AG09319 (cell line): ENCODE measurements at regions not wholly inside any gene's neighbourhood (a gene's known extent, or its start where the extent isn't known, plus 50 kb on each side); places are given as distances from the start of the nearest gene placed in this dataset.

ENCODE experiments used
- DNase-seq: peaks from one replicate; pipeline ENCODE4 v3.0.0-alpha.2; 2010; ENCODE audit warnings: low read depth; ENCODE audit errors: extremely low read depth
- TF ChIP-seq, protein P1 (sequence below): IDR thresholded peaks from 2 replicates; pipeline ENCODE4 v1.5.1; 2011; ENCODE audit warnings: low read depth, mild to moderate bottlenecking, inconsistent platforms, low read length, moderate library complexity

DNA sequence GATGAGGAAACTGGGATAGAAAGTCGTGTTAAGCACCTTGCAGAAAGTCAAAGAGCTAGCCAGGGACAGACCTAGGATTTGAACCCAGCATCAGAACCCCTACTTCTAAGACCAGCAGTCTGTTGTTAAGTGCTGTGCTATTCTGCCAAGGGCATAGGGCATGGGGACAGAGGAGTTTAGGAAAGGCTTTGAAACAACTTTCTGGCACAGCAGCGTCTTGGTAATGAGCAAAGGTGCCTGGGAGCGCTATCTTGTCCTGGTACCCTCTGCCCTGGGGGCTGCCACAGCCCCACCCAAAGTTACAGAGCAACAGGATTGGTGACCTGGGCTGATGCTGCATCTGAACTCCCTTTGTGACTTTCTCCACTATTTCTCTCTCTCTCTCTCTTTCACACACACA is 1108.1 kb downstream of the BCL11B start:
- TF ChIP-seq, protein P1, sequence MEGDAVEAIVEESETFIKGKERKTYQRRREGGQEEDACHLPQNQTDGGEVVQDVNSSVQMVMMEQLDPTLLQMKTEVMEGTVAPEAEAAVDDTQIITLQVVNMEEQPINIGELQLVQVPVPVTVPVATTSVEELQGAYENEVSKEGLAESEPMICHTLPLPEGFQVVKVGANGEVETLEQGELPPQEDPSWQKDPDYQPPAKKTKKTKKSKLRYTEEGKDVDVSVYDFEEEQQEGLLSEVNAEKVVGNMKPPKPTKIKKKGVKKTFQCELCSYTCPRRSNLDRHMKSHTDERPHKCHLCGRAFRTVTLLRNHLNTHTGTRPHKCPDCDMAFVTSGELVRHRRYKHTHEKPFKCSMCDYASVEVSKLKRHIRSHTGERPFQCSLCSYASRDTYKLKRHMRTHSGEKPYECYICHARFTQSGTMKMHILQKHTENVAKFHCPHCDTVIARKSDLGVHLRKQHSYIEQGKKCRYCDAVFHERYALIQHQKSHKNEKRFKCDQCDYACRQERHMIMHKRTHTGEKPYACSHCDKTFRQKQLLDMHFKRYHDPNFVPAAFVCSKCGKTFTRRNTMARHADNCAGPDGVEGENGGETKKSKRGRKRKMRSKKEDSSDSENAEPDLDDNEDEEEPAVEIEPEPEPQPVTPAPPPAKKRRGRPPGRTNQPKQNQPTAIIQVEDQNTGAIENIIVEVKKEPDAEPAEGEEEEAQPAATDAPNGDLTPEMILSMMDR = no peak
- DNase-seq = no peak

GRCh38 chr14:98165976-98166375 is 1106.0 kb downstream of the BCL11B start:
- TF ChIP-seq, protein P1 = no peak
- no peak for DNase-seq

GRCh38 chr14:98167275-98167674 is 1104.7 kb downstream of the BCL11B start:
- DNase-seq = no peak
- TF ChIP-seq, protein P1 = no peak

DNA sequence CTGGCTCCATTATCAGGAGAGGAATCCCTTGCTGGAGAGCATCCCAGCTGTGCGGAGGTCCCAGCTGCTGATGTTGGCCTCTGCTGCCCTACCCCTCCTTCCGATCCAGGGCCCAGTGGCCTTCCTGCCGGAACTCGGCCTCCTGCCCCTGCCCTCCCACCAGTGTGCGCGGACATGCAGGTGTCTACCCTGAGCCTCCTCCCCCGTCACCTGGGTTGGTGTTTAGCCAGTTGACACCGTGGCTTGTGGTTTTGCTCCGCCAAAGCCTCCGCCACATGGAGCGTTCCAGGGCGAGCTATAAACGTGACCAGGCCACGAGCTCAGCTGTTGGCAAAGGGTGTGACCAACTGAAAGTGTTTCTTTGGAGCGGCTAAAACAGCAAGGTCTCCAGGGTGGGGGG is 1104.3 kb downstream of the BCL11B start:
- TF ChIP-seq, protein P1 = no peak
- DNase-seq = no peak

DNA sequence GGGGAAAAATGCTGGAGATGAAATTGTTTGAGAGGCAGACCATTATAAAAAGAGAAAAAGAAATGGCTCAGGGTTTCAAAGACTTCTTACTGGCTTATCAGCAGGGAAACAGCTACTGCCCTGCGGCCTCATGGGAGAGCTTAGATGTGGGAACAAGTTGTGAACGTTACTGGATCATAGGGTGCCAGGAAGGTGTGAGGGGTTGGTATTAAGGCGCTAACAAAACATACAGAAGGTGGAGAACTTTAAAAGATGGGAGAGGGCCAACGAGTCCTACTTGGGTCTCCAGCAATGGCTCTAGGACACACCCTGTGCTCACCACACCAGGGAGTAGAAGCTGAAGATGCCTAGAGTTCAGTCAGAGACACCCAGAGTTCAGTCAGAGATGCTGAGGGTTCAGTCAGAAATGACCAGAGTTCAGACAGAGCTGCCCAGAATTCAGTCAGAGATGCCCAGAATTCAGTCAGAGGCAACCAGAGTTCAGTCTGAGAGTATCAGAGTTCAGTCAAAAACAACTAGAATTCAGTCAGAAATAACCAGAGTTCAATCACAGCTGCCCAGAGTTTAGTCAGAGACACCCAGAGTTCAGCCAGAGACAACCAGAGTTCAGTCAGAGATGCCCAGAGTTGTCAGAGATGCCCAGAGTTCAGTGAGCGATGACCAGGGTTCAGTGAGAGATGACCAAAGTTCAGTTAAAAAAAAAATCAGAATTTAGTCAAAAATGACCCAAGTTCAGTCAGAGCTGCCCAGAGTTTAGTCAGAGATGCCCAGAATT is 1103.6 kb downstream of the BCL11B start:
- DNase-seq = no peak
- TF ChIP-seq, protein P1 = no peak

DNA sequence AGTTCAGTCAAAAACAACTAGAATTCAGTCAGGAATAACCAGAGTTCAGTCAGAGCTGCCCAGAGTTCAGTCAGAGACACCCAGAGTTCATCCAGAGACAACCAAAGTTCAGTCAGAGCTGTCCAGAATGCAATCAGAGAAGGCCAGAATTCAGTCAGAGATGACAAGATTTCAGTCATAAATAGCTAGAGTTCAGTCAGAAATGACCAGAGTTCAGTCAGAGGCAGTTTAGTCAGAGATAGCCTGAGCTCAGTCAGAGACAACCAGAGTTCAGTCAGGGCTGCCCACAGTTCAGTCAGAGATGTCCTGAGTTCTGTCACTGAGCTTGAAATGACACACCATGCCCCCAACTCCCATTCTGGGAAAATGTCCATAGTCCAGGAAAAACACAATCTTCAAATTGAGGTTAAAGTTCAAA is 1102.8 kb downstream of the BCL11B start:
- TF ChIP-seq, protein P1 = no peak
- no peak for DNase-seq

- TF ChIP-seq, protein P1 = no peak
- DNase-seq = no peak
Measured at GRCh38 chr14:98170575-98170974, 1101.4 kb downstream of the BCL11B start.
